Natural killer cell treated with Interleukin-12 subunit alpha and Interleukin-12 subunit beta and Interleukin-15 and Interleukin-18, amount 100 ng/mL, for 72 hours (primary cell): ENCODE measurements at regions not wholly inside any gene's neighbourhood (a gene's known extent, or its start where the extent isn't known, plus 50 kb on each side); places are given as distances from the start of the nearest gene placed in this dataset.

Experiments used
- ATAC-seq, 2 donors: fragments of 150-1000 bp; cut with Tn5 transposase in 1 of 2; sonication (Bioruptor Pico), chemical (Tn5 transposase) in 1 of 2; 2 replicates each; pipeline ENCODE4 v1.10.0; 2021
- DNase-seq: peaks from one replicate; pipeline ENCODE4 v3.0.0; 2022; ENCODE audit warnings: low spot score
- H3K27ac Mint-ChIP-seq, 2 donors: 1 replicate in 1 of 2; 2 replicates in 1 of 2; pipeline ENCODE4 v1.8.0; 2022; ENCODE audit warnings: mixed read lengths in 2 of 2, mild to moderate bottlenecking in 1 of 2, moderate library complexity in 1 of 2
- H3K27me3 Mint-ChIP-seq, 2 donors: 1 replicate in 1 of 2; 2 replicates in 1 of 2; pipeline ENCODE4 v1.8.0; 2022; ENCODE audit warnings: mixed read lengths in 2 of 2
- H3K36me3 Mint-ChIP-seq: one replicate; pipeline ENCODE4 v1.8.0; 2022; ENCODE audit warnings: mixed read lengths
- H3K4me1 Mint-ChIP-seq, 2 donors: 1 replicate in 1 of 2; 2 replicates in 1 of 2; pipeline ENCODE4 v1.8.0; 2022; ENCODE audit warnings: low read depth in 2 of 2, mixed read lengths in 2 of 2, mild to moderate bottlenecking in 1 of 2
- H3K4me3 Mint-ChIP-seq: one replicate; pipeline ENCODE4 v1.8.0; 2022; ENCODE audit warnings: mixed read lengths
- H3K9me3 Mint-ChIP-seq: 2 replicates; pipeline ENCODE4 v1.8.0; 2022; ENCODE audit warnings: mixed read lengths

- DNase-seq = no peak
- Mint-ChIP-seq H3K4me1 (no peaks in the 10 kb centered on the region), H3K36me3 (peaks cover 4% of the 10 kb centered on the region), H3K4me3 (no peak overlapping the region), H3K9me3 (peaks cover 3% of the 10 kb centered on the region), H3K27ac (no peak overlapping the region), H3K27me3 (no peaks in the 10 kb centered on the region)
- no peak for ATAC-seq
Measured at GRCh38 chr12:17695495-17695894, 394.5 kb downstream of the RERGL start.

- Mint-ChIP-seq H3K27me3 (no peaks in the 10 kb centered on the region), H3K36me3 (peaks cover 5% of the 10 kb centered on the region), H3K4me3 (no peak overlapping the region), H3K4me1 (no peaks in the 10 kb centered on the region), H3K27ac (no peak overlapping the region), H3K9me3 (peaks cover 5% of the 10 kb centered on the region)
- no peak for ATAC-seq
- DNase-seq = no peak
Measured at GRCh38 chr12:17691369-17691768, 398.6 kb downstream of the RERGL start.

DNA sequence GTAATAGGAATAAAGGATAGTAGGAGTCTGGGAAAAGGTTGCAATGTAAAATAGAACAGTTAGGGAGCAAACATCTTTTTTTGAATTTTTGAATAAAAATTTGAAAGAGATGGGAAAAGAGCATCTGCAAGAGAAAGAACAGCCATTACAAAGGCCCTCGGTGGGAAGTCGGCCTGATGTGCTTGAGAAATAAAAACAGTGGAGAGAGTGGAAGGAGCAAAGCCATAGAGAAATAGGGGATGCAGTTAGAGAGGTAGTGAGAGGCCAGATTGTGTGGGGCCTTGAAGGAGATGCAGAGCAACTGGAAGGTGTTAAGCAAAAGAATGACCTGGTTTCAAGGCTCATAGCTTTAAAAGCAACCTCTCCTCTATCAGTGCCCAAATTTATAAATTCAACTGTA, 409.8 kb downstream of the RERGL start:
- Mint-ChIP-seq H3K27me3 (no peaks in the 10 kb centered on the region), H3K27ac (no peak overlapping the region), H3K4me3 (no peak overlapping the region), H3K9me3 (peaks cover 20% of the 10 kb centered on the region), H3K36me3 (peaks cover 7% of the 10 kb centered on the region), H3K4me1 (no peaks in the 10 kb centered on the region)
- no peak for ATAC-seq
- DNase-seq = no peak

GRCh38 chr12:17666641-17667324, 423.2 kb downstream of the RERGL start:
- no peaks in the 10 kb centered on the region for H3K27me3 Mint-ChIP-seq
- peaks cover 9% of the 10 kb centered on the region for H3K9me3 Mint-ChIP-seq
- H3K27ac Mint-ChIP-seq = no peak overlapping the region
- no peak overlapping the region for H3K4me3 Mint-ChIP-seq
- DNase-seq (no peak), ATAC-seq (no peak)
- H3K4me1 Mint-ChIP-seq = no peaks in the 10 kb centered on the region
- peaks cover 4% of the 10 kb centered on the region for H3K36me3 Mint-ChIP-seq

DNA sequence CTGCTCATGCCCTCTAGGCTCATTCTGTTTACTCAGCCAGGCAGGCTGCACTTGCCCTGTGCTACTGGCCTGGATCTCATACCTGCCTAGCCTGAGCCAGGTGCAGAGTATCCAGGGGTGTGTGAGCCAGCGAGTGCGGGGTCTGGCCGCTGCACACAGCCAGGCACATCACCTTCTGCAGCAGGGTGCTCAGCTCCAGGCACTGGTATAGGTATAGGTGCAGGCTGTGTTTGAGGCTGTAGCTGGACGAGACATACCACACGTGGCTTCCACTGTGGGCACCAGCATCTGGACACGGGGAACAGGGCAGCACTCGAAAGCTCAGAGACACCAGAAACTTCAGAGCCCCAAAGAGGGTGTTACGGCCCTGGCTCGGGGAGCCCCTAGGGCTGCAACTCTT, 424.2 kb downstream of the RERGL start:
- ATAC-seq (no peak), DNase-seq (no peak)
- Mint-ChIP-seq H3K36me3 (peaks cover 4% of the 10 kb centered on the region), H3K27ac (no peak overlapping the region), H3K4me1 (no peaks in the 10 kb centered on the region), H3K9me3 (peaks cover 9% of the 10 kb centered on the region), H3K27me3 (no peaks in the 10 kb centered on the region), H3K4me3 (no peak overlapping the region)

DNA sequence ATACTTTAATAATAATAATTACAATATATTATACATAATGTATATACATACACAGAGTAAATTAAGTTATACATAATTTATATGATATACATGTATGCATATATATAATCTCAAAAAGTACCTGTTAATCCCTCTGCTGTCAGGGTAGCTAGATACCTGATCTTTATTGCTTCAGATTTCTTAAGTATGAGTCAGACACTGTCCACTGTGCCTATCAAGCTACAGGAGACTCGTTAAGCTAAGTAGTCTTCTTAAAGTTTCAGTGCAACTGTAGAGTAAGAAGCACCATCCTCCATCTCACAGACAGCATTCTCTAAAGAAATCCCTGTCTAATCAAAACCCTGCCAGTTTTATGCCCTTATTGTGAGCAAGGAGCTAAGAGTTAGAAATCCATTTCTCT, 428.7 kb downstream of the RERGL start:
- DNase-seq = no peak
- Mint-ChIP-seq H3K4me1 (no peaks in the 10 kb centered on the region), H3K36me3 (no peaks in the 10 kb centered on the region), H3K27me3 (no peaks in the 10 kb centered on the region), H3K9me3 (peaks cover 8% of the 10 kb centered on the region), H3K4me3 (no peak overlapping the region), H3K27ac (no peak overlapping the region)
- no peak for ATAC-seq

- no peak for ATAC-seq
- DNase-seq = no peak
- no peak overlapping the region for H3K27ac Mint-ChIP-seq
- no peaks in the 10 kb centered on the region for H3K36me3 Mint-ChIP-seq
- H3K4me1 Mint-ChIP-seq = no peaks in the 10 kb centered on the region
- no peak overlapping the region for H3K4me3 Mint-ChIP-seq
- no peaks in the 10 kb centered on the region for H3K27me3 Mint-ChIP-seq
- H3K9me3 Mint-ChIP-seq = peaks cover 5% of the 10 kb centered on the region
Measured at GRCh38 chr12:17652436-17652835, 437.6 kb downstream of the RERGL start.

DNA sequence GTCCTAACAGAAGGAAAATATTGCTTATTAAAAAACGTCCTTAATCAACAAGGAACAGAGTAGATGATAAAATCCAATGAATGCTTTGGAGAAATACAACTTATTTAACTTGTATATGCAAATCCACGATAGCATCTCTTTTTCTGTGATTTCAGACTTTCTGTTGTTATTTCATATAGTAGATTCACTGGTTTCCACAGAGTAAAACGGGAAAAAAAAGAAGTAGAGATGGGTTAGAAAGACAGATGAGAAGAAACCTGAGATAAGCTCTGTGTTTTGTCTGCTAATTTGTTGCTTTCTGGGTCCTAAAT, 447.7 kb downstream of the RERGL start:
- Mint-ChIP-seq H3K9me3 (peaks cover 10% of the 10 kb centered on the region), H3K36me3 (no peaks in the 10 kb centered on the region), H3K4me3 (no peak overlapping the region), H3K27me3 (no peaks in the 10 kb centered on the region), H3K4me1 (peaks cover 0 to 3% of the 10 kb centered on the region in 2 donors), H3K27ac (no peak overlapping the region)
- ATAC-seq (no peak), DNase-seq (no peak)

- peaks cover 0 to 3% of the 10 kb centered on the region in 2 donors for H3K4me1 Mint-ChIP-seq
- H3K27ac Mint-ChIP-seq = no peak overlapping the region
- H3K9me3 Mint-ChIP-seq = peaks cover 10% of the 10 kb centered on the region
- no peaks in the 10 kb centered on the region for H3K27me3 Mint-ChIP-seq
- ATAC-seq (no peak), DNase-seq (no peak)
- no peak overlapping the region for H3K4me3 Mint-ChIP-seq
- no peaks in the 10 kb centered on the region for H3K36me3 Mint-ChIP-seq
Measured at GRCh38 chr12:17640615-17641014, 449.4 kb downstream of the RERGL start.

DNA sequence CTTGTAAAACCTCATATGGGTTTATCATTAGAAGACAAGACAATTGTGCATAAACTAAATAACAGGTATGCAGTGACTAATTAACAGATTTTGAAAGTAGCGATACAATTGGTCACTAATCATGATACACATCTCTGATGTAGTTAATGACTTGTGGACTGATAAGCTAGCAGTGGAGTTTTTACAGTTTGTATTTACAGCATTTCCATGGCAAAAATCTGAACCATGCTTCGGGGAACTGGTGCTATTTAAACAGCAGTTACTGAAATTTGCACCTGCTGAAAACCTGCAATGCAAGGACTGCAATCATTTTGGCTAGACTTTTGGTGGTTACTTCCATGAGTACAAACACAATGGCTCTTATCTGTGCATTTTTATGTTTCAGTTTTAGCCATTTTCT, 471.2 kb downstream of the RERGL start:
- no peak for ATAC-seq
- no peaks in the 10 kb centered on the region for H3K27me3 Mint-ChIP-seq
- no peaks in the 10 kb centered on the region for H3K4me1 Mint-ChIP-seq
- no peak overlapping the region for H3K27ac Mint-ChIP-seq
- H3K36me3 Mint-ChIP-seq = peaks cover 5% of the 10 kb centered on the region
- DNase-seq = no peak
- H3K9me3 Mint-ChIP-seq = peaks cover 7% of the 10 kb centered on the region
- H3K4me3 Mint-ChIP-seq = no peak overlapping the region

DNA sequence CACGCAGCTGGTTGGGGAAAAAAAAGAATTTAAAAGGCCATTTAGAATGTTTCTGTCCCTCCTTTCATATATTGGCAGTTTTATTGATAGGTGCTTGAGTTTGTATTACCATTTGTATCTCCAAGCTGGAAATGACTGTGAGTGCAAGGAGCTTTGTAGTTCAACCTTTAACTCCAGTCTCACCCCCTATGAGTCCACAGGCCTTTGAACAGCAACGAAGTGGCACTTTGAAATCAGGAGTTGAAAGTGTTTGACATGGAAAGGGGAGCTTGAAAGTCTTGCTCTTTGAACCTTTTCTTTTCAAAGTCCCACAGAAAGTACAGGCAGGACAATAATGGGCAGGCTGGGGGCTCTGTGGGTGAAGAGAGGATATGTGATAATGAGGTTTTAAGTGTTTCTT, 480.3 kb downstream of the RERGL start:
- Mint-ChIP-seq H3K9me3 (peaks cover 9% of the 10 kb centered on the region), H3K27me3 (no peaks in the 10 kb centered on the region), H3K4me1 (no peaks in the 10 kb centered on the region), H3K27ac (no peak overlapping the region), H3K36me3 (no peaks in the 10 kb centered on the region), H3K4me3 (no peak overlapping the region)
- no peak for DNase-seq
- ATAC-seq = no peak

GRCh38 chr12:17609153-17609552, 480.8 kb downstream of the RERGL start:
- ATAC-seq (no peak), DNase-seq (no peak)
- no peak overlapping the region for H3K4me3 Mint-ChIP-seq
- no peaks in the 10 kb centered on the region for H3K4me1 Mint-ChIP-seq
- H3K9me3 Mint-ChIP-seq = peaks cover 9% of the 10 kb centered on the region
- H3K27ac Mint-ChIP-seq = no peak overlapping the region
- H3K36me3 Mint-ChIP-seq = no peaks in the 10 kb centered on the region
- H3K27me3 Mint-ChIP-seq = no peaks in the 10 kb centered on the region

DNA sequence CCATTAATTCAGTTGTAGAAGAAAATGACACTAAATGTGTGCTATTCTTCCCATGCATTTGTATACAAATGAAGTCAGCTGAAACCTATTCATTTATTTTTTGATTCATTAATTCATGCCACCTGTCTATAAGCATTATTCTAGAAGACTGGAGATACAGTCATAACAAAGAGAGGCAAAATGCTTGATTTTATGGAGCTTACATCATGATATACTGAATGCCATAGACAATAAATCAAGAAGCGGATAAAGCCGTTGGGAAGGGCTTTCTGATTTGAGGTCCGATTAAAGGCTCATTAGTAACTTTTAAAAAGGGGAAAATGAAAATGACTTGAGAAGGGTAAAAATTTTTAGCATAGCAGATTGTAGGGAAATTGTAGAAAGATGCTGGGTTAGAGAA, 494.9 kb downstream of the RERGL start:
- no peaks in the 10 kb centered on the region for H3K4me1 Mint-ChIP-seq
- DNase-seq (no peak), ATAC-seq (no peak)
- H3K4me3 Mint-ChIP-seq = no peak overlapping the region
- H3K27ac Mint-ChIP-seq = no peak overlapping the region
- peaks cover 14% of the 10 kb centered on the region for H3K9me3 Mint-ChIP-seq
- H3K27me3 Mint-ChIP-seq = no peaks in the 10 kb centered on the region
- peaks cover 6% of the 10 kb centered on the region for H3K36me3 Mint-ChIP-seq

DNA sequence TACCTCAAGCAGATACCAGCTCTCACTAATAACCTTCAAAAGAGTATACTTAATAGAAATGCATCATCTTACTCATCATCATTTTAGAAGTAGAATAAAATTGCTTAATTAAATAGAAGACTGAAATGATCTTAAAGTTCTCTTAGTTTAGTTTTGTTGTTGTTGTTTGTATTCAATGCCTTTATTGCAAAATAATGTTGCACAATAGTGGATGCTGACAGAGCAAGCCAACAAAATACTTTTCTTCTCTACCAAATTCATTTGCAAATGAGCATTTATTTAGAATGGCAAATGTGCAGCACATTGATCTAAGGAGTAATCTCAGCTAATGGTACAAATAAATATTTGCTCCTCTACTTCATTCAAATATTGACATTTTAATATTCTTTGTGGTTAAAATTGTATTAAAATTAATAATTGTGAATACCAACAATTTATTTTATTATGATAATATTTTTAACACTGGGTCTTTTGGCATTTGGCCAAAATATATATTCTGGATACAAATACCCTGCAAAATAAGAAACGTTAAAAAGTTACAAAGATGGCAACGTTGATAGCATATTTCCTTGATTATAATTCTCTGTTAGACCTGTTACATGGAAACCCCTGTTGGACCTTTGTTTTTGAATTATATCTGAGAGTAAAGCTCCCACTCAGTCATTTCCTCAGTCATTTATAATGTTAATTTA, 496.1 kb downstream of the RERGL start:
- no peaks in the 10 kb centered on the region for H3K4me1 Mint-ChIP-seq
- H3K36me3 Mint-ChIP-seq = peaks cover 6% of the 10 kb centered on the region
- no peak overlapping the region for H3K27ac Mint-ChIP-seq
- no peaks in the 10 kb centered on the region for H3K27me3 Mint-ChIP-seq
- ATAC-seq (no peak), DNase-seq (no peak)
- peaks cover 16% of the 10 kb centered on the region for H3K9me3 Mint-ChIP-seq
- H3K4me3 Mint-ChIP-seq = no peak overlapping the region

GRCh38 chr12:17592472-17592871, 497.5 kb downstream of the RERGL start:
- peaks cover 5% of the 10 kb centered on the region for H3K36me3 Mint-ChIP-seq
- peaks cover 19% of the 10 kb centered on the region for H3K9me3 Mint-ChIP-seq
- no peak overlapping the region for H3K27ac Mint-ChIP-seq
- no peaks in the 10 kb centered on the region for H3K27me3 Mint-ChIP-seq
- DNase-seq = no peak
- no peak overlapping the region for H3K4me3 Mint-ChIP-seq
- no peaks in the 10 kb centered on the region for H3K4me1 Mint-ChIP-seq
- ATAC-seq = no peak
